Bone marrow (tissue), 2 donors: ENCODE measurements at regions not wholly inside any gene's neighbourhood (a gene's known extent, or its start where the extent isn't known, plus 50 kb on each side); places are given as distances from the start of the nearest gene placed in this dataset.

Experiments
- DNase-seq, 2 donors: peaks; one replicate each; lab custom pipeline; 2025; lab: John Stamatoyannopoulos, UW

DNA sequence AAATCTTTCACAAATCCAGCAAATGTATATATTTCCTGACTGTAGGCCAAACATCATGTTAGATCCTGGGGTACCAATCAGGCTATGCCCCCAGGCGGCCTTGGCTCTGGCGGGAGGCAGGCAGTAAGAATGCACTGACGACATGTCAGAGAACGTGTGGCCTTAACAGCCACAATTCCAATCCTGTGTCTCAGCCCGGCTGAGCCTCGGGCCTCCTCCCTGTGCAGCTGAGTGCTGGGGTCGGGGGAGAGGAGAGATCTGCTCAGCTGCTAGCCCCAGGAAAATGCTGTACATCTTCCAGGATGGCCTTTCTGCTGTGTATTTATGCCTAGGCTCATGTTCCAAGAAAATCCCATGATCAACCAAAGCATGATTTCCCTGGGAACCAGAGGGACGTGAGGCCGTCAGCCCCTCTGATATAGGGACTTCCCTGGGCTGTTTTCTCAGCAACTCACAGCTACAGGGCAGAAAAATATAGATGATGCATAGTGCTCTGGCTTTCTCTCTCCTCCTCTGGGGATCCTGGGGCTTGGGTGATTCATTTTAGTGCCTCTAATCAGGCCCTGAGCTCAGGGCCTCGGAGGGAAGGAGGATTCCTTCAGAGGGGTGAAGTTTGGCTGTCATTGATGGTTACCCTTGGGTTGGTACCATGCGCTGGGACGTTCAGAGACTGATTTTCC is 604.0 kb downstream of the HS3ST4 start:
- DNase-seq, result no peak

DNA sequence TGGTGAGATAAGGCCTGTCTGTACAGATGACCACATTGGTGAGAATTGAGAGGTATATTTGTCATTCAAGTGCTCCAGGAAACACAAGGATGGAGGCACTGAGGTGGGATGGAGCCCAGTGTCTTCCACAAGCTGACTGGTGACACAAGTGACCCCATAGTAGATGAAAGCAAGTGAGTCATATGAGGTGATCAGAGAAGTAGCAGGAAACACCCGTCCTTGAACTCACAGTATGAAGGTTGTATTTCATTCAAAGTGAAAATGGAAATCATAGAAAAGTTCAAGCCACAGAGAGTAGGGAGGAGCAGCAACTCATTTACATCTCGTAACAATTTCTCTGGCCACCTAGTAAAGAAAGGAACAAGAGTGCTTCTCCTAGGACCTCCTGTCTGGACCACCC is 609.8 kb downstream of the HS3ST4 start:
- no peak for DNase-seq

DNA sequence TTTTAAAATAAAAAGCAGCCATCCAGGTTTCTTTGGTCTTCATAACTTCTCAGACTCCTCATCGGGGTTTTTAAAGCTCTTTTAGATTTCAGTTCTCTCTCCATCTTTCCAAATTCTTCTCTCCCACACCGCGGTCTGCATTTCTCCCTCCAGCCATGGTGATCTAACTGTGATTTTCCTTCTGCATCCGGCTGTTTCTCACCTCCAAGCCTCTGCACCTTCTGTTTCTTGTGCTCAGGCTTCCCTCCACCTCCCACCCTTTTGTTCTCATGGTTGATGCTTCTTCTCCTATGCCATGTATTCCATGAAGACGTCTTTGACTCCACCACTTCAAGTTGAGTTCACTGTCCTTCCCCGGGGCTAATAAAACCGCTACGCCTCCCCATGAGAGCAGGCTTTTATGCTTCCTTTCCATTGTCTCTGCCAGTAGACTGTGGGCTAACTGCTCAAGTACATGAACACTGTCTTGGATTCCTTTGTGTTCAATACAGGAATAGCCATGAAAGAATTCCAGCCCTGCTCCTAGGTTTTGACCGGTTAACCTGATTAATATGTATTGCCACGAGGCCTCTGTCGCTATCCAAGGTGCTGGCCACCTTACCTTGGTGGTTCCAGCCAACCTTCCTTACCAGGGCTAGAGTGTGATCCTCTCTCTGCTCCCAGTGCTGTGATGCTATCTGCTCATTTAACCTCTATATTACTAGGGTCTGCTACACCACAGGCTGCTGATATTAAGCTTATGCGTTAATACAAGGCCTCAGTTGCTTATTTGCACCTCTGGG is 625.1 kb downstream of the HS3ST4 start:
- DNase-seq, result no peak

DNA sequence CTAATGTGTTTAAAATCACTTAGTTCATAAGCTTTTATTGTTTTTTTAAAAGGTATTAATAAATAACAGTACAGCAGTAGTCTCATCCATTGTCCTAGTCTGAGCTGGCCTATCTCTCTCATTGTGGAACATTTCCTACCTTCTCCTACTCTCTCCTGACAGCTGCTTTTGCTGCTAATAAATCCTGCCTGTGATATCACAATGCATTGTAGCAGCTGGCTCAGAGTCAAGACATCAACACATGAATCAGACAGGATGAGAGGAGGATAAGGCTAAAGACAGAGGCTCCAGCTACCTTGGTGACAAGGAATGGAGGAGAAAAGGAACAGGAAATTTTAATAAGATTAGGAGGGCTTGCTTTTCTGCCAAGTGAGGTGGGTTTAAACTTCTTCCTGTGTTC is 626.1 kb downstream of the HS3ST4 start:
- no peak for DNase-seq

DNA sequence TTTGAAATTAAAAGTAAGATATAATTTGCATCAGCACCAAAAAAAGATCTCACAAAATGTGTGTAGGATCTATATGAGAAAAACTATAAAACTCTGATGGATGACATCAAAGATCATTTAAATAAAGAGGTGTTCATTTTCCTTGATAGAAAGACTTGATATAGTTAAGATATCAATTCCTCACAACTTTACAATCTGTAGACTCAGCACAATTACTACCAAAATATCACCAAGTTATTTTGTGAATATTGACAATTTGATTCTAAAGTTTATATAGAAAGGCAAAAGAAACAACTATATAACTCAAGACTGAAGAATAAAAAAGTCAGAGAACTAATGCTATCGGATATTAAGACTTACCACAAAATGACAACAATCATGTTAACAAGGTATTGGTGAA is 638.9 kb downstream of the HS3ST4 start:
- DNase-seq, result no peak

DNA sequence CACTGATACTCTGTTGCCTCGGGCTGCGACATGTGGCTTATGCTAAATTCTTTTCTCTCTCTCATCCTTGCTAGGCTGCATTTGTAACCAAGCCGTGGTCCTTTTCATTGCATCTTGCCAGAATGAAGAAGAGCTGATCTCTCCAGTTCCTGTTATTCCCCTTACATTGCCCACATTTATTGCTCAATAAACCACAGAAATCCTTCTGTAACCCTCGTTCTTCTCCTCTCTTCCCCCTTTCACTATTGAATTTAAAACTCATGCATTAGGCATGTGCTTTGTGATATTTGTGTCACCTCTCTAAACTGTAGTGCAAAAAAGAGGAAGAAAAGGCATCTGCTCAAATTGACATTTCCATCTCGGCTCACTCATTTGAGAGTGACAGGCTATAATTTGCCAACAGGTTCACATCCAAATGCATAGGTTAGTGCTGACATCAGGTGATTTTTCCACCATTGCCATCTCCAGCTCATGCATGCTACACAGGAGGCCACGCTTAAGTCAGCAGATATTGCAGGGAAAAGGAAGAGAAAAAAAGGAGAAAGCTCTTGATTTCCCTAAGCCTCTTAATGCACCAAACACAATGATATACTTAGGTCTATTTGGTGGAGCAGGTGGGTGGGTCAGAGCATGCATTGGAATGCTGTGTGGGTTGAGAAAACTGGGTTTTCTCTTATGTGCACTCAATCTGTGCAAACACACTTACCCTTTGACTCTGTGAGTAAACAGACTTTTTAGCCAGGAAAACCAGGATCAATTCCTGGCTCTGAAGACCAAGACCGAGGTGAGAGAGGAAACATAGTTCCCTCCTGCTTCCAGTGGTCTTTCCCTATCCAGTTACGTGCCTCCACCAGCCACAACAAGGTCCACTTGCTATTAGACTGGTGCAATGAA is 642.7 kb downstream of the HS3ST4 start:
- DNase-seq, result peak in 1 of 2 donors; percentile 31

DNA sequence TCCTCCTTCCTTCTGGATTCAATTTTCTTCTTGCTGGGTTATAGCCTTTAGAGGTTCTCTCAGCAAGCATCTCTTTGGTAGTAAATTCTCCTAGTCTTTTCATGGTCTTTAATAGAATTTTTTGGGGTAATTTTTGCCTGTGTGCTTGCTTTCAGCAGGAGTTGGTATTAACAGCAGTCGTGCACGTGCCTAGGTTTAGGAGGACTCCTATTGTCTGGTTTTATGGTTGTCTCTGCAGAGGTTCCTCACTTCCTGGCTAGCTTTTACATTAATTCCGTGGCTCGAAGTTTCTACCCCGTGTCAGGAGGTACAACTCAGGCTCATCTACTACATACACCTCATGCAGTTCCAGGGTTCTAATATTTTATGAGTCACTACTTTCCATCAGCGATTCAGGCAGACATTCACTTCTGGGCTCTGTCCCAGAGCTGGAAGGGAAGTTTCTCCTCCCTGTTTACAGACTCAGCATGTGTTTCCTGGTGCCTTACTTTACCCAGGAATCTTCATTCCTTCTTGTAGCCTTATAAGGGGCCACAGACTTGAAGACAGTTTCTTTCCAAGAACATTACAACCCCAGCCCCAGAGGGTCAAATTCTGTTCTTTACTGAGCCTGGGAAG is 643.6 kb downstream of the HS3ST4 start:
- no peak for DNase-seq

DNA sequence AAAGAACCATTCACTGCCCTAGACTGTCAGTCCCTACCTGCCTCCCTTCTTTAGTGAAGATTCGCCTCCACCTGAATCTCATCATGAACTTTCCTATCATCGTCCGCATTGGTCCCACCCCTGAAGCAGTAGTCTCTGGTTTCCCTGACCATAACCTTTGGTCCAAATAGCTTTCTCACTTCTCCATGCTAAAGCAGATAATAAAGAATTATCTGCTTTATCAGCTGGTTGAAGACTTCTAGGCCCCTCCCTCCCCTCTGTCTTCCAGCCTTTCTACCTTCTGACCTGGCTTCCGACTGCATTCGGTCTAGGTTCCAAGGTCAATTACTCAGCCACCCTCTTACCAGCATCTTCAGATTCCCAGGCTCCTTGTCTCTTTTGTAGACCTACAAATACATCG is 650.9 kb downstream of the HS3ST4 start:
- DNase-seq, result no peak

DNA sequence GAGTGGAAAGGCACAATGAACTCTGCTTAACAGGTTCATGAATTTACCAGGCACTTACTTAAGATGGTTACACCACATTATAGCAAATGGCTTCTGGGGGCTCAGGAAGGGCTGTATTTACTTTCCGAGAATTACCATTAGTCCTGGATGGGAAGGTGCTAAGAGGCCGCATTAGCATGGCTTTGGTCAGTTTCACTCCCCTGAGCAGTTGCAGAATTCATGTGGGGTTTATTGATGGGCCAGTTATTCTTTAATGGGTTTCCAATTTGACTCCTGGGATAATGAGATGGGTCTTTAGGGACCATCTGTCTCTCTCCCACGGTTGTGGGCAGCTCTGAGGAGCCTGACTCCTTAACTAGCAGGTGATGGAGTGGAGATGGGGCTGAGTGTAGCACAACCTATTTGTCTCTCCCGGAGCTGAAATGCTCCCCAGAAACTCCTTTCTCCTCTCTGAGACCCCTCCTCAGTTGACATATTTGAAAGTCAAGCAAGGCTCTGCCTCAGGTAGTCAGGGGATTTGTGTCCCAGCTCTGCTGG is 652.5 kb downstream of the HS3ST4 start:
- DNase-seq, result no peak

DNA sequence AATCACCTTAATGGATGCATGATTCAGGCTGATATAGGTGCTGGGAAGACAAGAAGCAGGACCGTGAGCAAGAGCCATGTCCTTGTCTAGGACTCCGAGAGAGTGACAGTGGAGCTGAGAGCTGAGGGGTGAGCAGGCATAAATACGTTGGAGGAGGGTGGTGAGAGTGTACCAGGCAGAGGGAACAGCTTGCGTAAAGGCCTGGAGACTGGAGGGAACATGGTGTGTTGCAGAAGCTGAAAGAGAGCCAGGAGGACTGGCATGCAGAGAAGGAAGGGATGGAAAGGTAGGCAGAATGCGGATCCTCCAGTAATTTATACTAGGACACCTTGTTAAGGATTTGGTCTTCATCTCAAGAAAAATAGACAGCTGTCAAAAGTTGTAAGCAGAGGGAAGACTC is 653.2 kb downstream of the HS3ST4 start:
- DNase-seq, result no peak

DNA sequence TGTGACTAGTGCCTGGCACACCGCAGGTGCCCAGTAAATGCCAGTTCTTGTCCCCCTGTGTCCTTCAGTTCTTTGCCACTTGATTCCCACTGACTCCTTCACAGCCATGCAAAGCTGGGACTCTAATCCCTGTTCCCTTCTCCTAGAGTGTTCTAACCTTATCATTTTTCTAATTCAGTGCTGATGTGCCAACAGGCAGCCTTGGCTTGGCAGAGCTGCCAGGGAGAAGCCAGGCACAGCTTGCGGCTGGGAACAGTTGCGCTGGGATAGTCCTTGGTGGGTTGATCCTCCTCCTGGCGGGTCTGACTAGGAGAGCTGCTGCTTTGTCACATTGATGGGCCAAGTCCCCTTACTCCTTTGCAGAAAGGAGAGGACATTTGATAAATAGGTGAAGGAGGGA is 654.2 kb downstream of the HS3ST4 start:
- DNase-seq, result no peak

DNA sequence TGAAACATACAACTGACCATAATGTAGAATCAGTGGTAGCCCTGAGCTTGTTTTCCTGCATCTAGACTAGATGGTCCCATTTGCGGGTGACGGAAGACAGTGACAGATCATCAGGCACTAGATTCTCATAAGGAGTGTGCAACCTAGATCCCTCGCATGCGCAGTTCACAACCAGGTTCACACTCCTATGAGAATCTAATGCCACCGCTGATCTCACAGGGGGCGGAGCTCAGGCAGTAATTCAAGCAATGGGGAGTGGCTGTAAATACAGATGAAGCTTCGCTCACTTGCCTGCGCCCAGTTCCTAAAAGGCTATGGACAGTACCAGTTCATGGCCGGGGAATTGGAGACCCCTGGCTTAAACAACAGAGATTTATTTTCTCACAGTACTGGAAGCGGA is 656.3 kb downstream of the HS3ST4 start:
- no peak for DNase-seq

DNA sequence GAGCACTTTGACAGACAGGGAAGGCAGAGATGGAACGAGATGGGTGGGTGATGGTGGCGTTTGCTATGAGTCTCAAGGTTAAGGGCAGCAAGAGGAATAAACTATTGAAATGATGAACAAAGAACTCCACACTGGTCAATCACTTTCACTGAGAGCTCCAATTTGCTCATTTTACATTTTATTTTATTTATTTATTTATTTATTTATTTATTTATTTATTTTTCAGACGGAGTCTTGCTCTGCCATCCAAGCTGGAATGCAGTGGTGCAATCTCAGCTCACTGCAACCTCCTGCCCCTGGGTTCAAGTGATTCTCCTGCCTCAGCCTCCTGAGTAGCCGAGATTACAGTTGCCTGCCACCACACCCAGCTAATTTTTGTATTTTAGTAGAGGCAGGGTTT is 669.1 kb downstream of the HS3ST4 start:
- no peak for DNase-seq

DNA sequence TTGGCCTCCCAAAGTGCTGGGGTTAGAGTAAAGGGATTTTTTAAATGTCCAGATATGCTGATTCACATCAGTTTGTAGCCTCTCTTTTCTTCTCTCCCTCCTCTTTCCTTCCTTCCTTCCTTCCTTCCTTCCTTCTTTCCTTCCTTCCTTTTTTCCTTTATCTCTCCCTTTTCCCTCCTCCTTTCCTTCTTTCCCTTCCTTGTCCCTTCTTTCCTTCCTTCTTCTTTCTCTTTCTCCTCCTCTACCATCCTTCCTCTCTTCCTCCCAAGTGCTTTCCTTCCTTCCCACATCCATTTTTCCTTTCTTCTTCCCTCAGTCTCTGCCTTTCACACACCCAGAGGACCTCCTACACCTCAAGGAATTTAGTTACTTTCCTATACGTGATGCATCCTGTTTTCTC is 671.8 kb downstream of the HS3ST4 start:
- no peak for DNase-seq

DNA sequence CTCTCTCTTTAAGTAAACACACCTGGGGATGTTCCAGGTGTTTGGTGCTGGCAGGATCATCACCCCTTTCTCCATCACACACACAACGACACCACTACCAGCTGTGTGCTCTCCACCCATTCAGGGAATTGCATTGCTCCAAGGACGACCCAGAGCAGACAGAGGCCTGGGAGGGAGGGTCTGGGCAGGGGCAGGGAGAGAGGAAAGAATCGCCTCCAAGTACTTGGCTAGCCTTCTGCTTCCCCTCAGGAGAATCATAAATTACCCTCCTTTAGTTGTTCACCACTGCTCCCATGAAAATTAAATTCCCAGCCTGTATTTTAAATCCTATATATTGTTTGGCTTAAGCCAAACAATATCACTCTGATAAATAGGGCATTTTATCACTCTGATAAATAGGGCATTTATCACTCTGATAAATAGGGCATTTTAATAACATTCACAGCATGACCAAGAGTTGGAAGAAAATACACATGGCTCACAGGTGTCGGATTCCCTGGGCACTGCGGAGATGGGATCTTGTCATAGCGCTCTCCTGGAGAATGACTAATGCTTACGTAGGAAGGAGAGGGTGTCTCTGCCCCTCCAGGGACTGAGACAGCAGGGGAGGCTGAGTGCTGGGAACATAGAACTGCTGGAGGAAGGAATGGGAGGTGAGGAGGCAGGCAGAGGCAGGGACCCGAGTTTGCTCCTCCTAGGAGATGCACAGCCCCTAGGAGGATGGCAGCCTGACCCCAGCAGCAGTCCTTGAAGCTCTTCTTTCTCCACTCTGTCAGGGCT is 673.6 kb downstream of the HS3ST4 start:
- DNase-seq, result no peak

DNA sequence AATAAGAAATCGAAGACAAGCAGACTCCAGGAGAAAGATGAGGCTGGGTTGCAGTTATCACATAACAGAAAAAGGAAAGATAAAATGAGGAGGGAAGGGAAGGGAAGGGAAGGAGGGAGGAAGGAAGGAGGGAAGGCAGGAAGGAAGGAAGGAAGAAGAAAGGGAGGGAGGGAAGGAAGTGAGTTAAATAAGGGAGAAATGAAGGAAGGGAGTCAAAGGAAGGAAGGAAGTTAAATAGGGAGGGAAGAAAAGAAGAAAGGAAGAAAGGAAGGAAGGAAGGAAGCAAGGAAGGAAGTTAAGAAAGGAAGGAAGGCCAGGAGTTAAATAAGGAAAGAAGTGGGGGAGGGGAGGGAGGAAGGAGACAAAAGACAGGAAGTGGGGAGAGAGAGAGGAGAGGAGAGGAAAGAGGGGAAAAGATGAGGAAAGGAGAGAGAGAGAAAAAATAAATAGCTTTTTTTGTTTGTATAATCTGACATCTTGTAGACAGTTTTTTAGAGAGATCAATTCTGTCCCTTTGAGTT is 679.6 kb downstream of the HS3ST4 start:
- DNase-seq, result no peak

DNA sequence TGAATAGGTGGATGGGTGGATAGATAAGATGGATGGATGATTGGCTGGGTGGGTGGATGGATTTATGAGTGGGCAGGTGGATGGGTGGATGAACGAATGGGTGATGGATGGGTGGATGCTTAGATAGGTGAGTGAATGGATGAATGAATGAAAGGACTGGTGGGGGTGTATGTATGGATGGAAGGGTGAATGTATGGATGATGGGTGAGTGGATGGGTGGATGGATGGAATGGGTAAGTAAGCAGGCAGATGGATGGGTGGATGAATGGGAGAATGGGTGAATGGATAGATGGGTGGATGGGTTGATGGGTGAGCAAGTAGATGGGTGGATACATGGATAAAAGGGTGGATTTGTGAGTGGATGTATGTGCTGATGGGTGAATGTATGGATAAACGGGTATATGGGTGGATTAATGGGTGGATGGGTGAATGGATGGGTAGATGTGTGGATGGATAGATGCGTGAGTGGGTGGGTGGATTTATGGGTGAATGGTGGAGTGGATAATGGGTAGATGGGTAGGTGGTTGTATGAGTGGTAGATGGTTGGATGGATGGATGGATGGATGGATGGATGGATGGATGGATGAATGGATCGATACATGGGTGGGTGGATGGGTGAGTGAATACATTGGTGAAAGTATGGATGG is 682.6 kb downstream of the HS3ST4 start:
- DNase-seq, result no peak

DNA sequence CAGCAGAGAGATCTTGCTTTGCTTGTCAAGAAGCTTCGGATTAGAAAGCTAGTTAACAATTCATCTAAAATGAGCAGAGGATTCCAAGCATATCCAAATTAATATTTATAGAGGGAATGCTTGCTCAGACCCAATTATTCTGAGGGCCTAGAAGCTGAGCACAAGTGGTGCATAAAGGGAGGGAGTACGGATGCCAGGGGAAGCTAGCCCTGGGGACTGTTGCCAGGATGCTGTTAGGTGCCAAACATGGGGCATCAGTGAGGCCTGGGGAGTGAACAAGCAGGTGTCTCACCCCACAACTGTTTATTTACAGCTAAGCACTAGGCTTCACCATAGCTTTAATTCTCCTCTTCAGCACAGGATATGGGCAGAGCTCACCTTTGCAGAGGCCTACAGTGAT is 684.1 kb upstream of the C16orf82 start:
- DNase-seq, result no peak

DNA sequence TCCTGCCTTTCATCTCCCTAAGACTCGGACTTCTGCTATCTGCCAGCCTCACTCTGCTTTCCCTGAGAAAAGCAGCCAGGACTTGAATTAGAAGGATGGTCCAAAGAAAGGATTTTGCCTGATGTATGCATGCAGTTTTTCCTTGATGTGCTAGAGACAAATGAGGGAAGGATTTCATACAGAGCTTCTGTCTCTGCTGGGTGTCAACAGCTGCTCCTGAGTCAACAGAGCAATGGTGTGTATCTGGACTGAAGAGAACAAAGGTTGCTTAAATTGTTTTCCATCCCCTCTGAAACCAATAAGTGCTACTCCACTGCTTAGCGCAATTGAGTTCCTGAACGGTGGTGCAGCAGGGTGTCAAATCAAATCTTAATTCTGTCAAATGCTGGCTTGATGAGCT is 680.6 kb upstream of the C16orf82 start:
- no peak for DNase-seq

DNA sequence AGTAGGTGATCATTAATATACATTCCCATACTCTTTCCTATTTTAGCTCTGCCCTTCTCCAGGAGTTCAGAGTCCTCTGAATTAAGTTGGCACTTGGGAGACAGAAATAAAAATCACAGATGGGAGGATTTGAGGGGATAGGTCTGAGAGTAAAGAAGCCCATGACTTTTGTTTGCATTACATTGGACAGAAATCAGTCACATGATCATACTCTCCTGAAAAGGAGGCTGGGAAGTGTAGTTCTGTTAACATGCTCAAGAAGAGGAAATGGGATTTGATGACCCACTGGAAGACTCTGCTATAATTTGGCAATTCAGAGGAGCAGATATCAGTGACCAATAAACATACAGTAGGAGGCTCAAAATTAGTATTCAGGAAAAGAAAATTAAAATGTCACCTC is 674.9 kb upstream of the C16orf82 start:
- DNase-seq, result no peak

DNA sequence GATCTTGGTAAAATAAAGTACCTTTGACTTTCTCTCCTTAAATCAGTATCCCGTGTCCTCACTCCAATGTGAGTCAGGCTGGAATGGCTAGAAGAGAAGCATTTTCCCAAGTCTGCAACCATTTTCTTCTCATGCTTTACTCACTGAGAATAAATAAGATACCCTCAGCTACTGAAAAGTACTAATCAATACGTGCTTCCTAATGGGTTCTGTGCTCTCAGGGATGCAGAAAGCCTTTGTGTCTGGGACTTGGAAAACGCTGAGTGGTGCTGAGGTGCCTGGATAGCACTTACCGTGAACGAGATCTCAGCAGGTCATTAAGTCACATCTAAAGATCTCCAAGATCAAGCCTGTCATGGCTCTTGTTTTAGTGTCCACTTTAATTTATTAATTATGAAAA is 672.3 kb upstream of the C16orf82 start:
- no peak for DNase-seq
